HG02852 (cell line): ENCODE measurements at regions not wholly inside any gene's neighbourhood (a gene's known extent, or its start where the extent isn't known, plus 50 kb on each side); places are given as distances from the start of the nearest gene placed in this dataset.
"Not testable (repeated sequence)": the region's sequence is repeated elsewhere in the genome, so short reads cannot be mapped to it uniquely, and the experiment has no call there.

ENCODE experiments used
- ATAC-seq: cut with Tn5 transposase; IDR thresholded peaks from one replicate; pipeline ENCODE4 v1.9.1; 2021; ENCODE audit warnings: mild to moderate bottlenecking, moderate library complexity; ENCODE audit not compliant: unreplicated experiment

DNA sequence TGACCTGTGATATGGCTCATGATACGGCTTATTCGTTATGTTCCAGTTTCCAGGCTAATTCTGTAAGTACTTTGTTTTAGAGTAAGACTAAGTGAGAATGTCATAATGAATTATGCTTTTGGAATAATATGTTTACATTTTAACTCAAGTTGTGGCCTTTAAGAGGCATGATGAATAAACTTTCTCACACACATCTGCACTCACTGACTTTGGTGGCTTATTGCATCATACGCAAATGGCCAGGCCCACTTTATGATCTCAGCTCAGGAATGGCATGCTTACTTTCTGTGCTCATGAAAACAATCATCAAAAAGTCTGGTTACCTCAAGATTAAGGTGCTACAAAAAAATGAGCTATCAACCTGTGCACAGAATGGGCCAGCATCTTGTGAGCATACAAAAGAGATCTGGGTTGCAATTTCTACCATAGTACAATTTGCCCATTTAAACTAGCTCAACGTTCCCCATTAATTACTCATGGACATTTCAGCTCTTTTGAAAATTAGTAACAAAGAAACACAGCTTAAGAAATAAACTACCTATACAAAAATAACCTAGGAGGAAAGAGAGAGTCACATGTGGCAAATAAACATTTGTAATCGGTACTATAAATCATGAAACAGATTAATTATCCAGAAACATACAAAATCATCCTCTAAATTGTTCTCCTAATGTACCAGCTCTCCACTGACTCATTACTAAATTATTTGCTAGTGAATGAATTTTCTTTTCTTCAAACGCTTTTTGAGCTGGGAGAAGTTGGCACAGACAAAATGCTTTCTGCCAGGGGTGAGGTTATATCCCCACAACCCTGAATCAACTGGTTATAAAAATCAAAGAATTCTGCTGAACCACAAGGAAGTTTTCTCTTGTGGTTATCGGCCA is 439.0 kb upstream of the ADAMTS9 start:
- ATAC-seq = no peak

DNA sequence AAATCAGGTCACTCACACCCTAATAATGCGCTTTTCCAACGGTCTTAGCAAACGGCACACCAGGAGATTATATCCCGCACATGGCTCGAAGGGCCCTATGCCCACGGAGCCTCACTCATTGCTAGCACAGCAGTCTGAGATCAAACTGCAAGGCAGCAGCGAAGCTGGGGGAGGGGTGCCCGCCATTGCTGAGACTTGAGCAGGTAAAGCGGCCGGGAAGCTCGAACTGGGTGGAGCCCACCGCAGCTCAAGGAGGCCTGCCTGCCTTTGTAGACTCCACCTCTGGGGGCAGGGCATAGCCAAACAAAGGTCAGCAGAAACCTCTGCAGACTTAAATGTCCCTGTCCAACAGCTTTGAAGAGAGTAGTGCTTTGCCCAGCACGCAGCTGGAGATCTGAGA is 432.4 kb upstream of the ADAMTS9 start:
- ATAC-seq = not testable (repeated sequence)

DNA sequence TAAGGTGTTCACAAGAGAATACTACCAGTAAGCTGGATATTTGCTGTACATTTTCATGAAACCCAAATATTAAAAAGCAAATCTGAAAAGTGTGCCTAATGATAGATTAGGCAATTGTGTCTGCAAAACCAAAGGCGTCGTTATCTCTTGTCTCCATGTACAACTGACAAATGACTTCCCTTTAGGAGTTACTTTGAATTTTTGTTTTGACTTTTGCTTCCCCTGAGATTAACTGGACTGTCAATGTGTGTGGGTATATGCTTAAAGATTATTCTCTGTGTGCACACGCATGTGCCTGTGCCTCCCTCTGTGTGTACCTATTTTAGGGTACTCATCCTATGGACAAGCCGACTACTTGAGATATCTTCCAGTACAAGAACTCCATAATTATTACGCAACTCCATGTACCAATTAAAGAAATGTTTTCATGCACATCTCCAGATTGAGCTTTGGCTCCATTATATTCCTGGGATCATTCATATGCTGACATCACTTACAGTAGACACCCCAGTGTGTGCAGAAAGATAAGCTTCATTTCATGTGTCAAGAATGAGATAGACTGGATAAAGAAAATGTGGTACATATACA is 431.2 kb upstream of the ADAMTS9 start:
- no peak for ATAC-seq

- ATAC-seq = no peak
These were observed 426.2 kb upstream of the ADAMTS9 start for GRCh38 chr3:65114041-65114440.

GRCh38 chr3:65112751-65113300 is 425.0 kb upstream of the ADAMTS9 start:
- no peak for ATAC-seq

- no peak for ATAC-seq
These were observed 422.9 kb upstream of the ADAMTS9 start for GRCh38 chr3:65110661-65111060.

DNA sequence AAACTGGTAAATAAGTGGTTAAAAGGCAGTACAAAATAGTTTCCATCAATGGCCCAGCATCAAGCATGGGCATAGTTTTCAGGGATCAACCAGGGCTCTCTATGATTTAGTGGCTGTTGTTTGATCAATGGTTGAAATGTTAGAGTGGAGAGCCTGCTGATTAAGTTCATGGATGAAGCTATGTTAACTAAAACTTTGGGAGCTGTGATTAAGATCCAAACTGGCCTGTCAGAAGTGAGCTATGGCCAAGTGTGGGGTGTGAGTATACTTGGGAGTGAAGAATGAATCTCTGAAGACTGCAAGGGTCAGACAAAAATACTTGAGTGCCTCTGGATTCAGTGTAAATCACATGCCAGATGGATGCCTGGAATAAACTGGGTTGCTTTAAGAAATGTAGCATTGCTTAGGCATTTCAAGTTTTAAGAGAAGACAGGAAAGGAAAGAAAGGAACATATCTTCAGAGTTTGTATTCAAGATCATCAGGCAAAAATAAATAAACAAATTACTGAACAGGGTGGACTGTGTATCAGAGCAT is 422.2 kb upstream of the ADAMTS9 start:
- ATAC-seq = no peak

DNA sequence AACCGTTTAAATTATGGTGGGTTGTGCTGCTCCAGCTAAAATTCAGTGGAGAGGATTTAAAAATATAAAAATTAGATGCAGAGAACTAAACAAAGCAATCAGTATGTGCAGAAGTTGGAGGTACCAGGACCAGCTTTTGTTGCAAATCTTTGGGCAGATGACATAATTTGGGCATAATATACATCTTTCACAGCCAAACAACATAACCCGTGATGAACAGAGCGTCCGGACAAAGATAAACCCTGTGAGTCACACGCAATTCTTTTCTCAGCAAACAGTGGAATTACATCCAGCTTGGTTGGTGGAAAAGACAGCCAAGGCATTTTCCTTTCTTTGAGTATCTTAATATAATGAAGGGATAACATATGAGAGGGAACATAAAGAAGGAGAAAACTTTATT is 419.4 kb upstream of the ADAMTS9 start:
- no peak for ATAC-seq

- ATAC-seq = no peak
These were observed 413.6 kb upstream of the ADAMTS9 start for GRCh38 chr3:65101450-65101849.

DNA sequence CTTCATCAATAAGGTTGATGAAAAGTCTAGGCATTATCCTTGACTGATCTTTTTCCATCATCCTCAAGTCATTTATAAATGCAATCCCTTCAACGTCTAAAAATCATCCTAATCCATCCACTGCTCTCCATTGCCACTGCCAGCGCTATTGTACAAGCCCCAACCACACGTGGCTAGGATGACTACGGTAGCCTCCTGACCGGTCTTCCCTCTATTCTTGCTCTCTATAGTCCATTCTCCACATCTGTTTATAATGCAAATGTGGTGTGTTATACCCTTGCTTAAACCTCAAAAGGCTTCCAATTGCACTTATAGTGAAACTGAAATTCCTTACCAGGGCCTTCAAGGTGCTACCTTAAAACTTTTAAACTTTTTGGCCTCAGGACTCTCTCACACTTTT is 410.6 kb upstream of the ADAMTS9 start:
- ATAC-seq = no peak

DNA sequence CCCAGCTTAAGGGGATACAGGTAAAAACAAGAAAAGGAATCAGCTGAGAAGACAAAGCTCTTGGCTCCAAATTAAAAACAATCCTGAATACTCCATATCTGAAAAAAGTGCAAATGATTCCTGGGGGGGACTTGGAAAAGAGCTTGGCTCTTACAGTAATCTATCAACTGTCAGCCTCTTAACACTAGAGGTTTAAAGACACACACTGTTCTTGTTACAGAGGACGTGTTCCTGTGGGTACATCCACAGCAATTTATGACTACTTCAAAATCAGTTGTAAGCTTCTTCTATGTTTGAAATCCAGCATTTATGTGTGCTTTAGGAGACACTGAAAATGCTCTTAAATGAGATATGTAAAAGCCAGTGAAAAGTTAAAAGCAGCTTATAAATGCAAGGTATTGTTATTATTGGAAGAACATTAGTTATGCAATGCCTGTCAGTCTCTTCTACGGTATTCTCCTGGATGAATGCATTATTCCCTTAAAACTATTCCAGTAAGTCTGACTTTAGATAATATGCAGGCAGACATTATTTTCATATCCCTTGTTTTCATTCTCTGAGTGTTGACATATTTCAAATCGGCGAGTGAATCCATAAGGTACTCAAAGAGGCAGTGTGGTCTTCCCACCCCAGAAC is 408.4 kb upstream of the ADAMTS9 start:
- no peak for ATAC-seq

DNA sequence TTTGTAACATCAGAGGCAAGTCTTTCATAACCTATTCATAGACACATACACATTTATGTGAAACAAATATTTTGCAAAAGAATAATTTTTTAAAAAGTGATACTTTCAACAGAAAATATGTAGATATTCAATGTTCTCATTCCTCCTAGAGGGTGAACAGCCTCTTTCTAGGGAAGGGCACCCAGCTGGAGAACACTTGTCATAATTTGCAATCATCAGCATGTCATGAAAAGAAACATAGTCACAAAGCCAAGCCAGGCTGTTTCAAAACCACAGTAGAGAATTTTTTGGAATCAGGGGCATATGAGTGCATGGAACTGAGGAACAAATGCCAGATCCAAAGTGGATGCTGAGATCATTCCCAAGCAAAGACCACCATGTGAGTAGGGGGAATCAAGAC is 406.9 kb upstream of the ADAMTS9 start:
- ATAC-seq = no peak

- no peak for ATAC-seq
These were observed 405.8 kb upstream of the ADAMTS9 start for GRCh38 chr3:65093641-65094040.

DNA sequence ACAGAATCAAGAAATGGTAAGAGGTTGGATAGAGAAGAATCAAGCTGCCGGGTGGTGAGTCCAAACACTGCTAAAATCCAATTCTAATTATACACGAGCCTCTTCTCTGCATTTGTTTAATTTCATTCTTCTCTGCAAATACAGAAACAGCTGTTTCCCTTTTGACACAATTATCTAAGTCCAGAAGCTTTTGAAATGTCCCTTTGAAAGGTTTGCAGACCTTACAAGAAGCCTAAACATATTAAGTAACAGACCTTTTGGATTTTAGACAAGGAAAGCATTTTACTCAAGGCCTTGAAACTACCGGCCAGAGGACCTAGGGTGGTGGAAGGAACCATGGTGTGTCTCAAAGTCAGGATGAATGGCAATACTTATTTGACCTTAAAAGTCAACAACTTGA is 403.8 kb upstream of the ADAMTS9 start:
- no peak for ATAC-seq

- ATAC-seq = no peak
These were observed 395.4 kb upstream of the ADAMTS9 start for GRCh38 chr3:65083240-65083639.

GRCh38 chr3:65081536-65081935 is 393.7 kb upstream of the ADAMTS9 start:
- ATAC-seq = no peak

- no peak for ATAC-seq
These were observed 392.6 kb upstream of the ADAMTS9 start for GRCh38 chr3:65080432-65080831.

DNA sequence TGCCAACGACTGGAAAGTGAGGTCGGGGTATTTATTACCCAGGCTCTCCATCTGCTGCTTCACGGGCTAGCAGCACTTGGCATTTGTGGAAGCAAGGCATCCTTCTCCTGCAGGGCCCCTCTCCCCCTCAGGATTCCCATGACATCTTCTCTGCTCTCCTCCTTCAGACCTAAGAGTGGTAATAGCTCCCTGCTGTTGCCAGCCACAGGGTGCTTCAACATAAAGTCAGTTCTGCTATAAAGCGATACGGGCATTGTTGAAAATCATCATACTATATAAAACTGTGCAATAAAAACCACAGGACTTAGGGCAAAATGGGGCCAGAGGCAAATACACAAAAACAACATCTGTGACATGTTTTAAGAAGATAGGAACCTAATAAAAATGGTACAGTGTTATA is 391.8 kb upstream of the ADAMTS9 start:
- ATAC-seq = no peak

GRCh38 chr3:65078748-65079147 is 390.9 kb upstream of the ADAMTS9 start:
- ATAC-seq = no peak

GRCh38 chr3:65077124-65077523 is 389.3 kb upstream of the ADAMTS9 start:
- no peak for ATAC-seq

- ATAC-seq = no peak
These were observed 383.2 kb upstream of the ADAMTS9 start for GRCh38 chr3:65070968-65071367.

- ATAC-seq = no peak
These were observed 373.1 kb upstream of the ADAMTS9 start for GRCh38 chr3:65060904-65061303.
